Ovary (tissue), 3 donors: ENCODE measurements at regions not wholly inside any gene's neighbourhood (a gene's known extent, or its start where the extent isn't known, plus 50 kb on each side); places are given as distances from the start of the nearest gene placed in this dataset.

ENCODE experiments used
- POLR2A ChIP-seq: fragments of 450-650 bp; IDR thresholded peaks from one replicate; pipeline ENCODE4 v1.6.1; 2017; ENCODE audit warnings: antibody characterized with exemption, mild to moderate bottlenecking, moderate library complexity
- TF ChIP-seq, protein P1 (sequence below), 3 donors: fragments of 450-650 bp in 2 of 3; fragments of 200-600 bp in 1 of 3; IDR thresholded peaks; one replicate each; pipeline versions ENCODE4 v1.5.1 to v1.8.0; 2016 to 2022; ENCODE audit warnings: antibody characterized with exemption in 3 of 3, mild to moderate bottlenecking in 1 of 3
- donor health status: DM: no; HTN: no; CAD: no.

DNA sequence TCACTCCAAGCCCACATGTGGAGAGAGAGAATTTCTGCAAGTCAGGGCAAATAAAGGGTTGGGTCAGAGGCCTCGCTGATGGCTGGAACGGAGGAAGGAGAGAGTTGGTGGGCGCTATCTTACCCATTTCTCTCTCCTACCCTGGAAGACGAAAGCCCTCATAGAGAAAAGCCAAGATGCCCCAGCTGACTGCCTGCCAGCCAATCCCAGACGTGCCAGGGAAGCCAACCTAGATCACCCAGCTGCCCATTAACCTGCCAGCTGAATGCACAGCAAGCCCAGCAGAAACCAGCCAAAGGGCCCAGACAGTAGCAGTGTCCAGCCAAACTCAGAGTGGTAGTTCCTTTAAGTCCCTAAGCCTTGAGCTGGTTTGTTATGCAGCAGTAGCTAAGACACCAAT is 167.0 kb upstream of the ZNF507 start:
- TF ChIP-seq POLR2A = no peak
- TF ChIP-seq, protein P1, sequence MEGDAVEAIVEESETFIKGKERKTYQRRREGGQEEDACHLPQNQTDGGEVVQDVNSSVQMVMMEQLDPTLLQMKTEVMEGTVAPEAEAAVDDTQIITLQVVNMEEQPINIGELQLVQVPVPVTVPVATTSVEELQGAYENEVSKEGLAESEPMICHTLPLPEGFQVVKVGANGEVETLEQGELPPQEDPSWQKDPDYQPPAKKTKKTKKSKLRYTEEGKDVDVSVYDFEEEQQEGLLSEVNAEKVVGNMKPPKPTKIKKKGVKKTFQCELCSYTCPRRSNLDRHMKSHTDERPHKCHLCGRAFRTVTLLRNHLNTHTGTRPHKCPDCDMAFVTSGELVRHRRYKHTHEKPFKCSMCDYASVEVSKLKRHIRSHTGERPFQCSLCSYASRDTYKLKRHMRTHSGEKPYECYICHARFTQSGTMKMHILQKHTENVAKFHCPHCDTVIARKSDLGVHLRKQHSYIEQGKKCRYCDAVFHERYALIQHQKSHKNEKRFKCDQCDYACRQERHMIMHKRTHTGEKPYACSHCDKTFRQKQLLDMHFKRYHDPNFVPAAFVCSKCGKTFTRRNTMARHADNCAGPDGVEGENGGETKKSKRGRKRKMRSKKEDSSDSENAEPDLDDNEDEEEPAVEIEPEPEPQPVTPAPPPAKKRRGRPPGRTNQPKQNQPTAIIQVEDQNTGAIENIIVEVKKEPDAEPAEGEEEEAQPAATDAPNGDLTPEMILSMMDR (IDR thresholded peaks at IDR 0.05) = no peak
